Retina (tissue), 1 donor: ENCODE measurements at regions not wholly inside any gene's neighbourhood (a gene's known extent, or its start where the extent isn't known, plus 50 kb on each side); places are given as distances from the start of the nearest gene placed in this dataset.

ENCODE experiments used
- DNase-seq: peaks from one replicate; pipeline ENCODE4 v3.0.0-alpha.2; 2016

DNA sequence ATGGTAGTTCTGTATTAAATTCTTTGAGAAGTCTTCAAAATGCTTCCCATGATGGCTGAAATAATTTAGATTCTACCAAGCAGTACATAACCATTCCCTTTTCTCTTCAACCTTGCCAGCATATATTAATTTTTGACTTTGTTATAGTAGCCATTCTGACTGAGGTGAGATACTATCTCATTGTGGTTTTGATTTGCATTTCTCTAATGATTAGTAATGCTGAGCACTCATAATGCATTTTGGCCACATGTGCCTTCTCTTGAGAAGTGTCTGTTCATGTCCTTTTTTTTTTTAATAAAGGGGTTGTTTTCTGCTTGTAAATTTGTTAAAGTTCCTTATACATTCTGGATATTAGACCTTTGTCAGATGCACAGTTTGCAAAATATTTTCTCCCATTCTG, 173.9 kb downstream of the CALCRL start:
- no peak for DNase-seq

DNA sequence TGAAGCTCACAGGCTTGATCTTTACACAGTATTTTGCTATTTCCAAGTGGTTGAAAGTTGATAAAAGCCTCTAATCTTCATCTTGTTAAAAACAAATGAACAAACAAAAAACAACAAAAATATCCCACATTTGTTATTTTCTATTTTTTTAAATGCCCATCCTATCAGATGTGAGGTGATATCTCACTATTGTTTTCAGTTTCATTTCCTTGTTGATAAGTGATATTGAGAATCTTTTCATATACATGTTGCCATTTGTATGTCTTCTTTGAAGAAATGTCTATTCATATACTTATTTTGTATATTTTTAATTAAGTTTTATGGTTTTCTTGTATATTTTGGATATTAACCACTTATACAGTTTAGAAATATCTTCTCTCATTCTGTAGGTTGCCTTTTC, 175.8 kb downstream of the CALCRL start:
- DNase-seq = no peak

DNA sequence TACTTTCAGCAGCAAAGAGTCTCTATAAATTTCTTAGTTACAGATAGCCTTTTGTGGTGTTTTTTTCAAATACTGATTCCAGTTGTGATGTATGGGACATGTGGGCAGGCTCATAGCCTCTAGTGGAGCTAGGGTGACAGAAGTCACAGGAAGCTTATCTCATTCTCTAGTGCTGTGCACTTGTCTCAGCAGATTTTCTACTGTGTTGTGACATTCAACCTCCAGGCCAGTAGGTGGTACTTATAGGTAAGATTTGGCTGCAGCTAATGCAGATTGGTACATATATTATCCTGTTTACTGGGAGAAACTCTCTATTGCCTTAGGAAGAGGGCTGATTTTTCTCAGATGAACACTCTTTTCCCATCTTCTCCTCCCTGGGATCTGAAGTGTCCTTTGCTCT, 176.2 kb downstream of the CALCRL start:
- DNase-seq = no peak

DNA sequence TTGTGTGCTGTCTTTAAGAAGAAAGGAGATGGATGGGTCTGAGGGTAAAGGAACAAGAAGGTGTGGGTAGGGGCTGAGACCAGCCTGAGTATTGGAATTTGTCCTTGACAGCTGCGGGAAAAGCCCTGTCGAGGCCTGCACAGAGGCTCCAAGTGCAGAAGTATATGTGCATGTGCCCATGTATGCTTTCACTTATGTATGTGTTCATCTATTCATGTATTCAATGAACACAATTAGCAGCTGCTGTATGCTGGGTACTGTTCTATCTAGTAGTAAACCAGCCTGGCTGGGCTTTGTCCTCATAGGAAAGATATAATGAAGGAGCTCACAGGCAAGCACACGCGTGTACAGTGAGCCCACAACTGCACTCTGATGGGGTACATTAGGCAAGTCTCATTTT, 181.4 kb downstream of the CALCRL start:
- DNase-seq = no peak

DNA sequence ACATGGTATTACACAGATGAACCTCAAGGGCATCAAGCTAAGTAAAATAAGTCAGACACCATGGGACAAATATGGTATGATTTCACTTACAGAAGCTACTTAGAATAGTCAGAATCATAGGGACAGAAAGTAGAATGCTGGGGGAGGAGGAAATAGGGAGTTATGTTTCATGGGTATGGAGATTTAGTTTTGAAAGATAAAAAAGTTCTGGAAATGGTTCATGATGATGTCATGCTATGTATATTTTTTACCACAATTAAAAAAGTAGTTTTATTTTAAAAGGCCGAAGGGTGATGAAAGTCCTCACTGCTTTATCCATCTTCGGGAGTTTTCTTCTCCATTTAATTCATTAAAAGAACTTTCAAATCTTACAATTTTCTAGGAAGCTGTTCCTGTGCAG, 181.9 kb downstream of the CALCRL start:
- DNase-seq = no peak

DNA sequence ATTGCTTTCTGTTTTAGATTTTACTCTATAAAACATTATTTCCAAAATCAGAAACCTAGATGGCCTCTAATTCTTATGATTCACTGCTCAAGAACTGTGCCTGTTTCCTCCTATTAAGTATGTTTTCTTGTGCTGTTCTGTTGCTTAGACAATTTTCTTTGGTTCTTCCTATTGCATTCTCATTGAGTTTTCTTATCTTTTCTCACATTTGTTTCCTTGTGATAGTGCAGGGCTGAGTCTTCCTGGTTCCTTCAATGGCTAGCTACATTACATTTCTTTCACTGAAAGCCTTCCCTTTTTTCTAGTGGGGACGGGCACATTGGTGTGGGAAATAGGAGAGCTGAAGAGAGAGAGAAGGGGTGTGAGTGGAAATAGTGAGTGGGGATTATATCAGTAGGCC, 183.4 kb downstream of the CALCRL start:
- no peak for DNase-seq

DNA sequence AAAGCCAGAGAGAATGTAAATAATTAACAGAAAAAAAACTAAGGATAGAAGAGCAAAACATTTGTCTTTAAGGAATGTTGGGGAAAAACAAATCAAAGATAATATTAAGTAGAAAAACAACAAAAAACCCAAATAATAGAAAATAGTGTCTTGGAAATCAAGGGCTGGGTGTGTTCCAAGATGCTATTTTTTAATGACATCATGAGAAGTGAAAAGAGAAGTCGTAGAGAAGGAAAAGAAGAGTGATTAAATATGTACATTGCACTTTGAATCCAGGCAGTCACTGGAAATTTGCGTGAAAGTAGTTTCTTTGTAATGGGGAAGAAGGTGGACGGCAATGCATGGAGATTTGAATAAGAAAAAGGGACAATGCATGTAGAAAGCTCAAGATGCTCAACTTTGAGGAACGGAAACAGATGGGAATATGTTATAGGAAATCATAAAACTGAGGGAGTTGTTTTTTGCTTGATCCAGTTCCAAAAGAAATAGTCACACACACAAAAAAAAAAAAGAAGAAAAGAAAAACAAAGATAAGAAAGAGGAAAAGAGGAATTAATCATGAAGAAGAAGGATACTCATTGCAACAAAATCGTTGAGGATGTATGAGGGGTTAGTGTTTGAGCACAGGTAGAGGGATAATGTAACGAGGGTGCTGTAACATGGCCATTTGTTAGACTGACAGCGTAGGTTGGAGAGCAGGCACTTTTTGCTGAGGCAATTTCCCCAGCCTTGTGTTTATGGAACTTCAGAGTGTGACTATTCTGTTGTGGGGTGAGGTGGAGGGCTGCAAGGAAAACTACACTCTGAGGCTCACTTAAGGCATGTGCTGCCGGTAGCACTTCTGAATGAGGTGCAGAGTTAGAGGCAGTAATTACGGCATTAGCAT, 184.1 kb downstream of the CALCRL start:
- DNase-seq = no peak

DNA sequence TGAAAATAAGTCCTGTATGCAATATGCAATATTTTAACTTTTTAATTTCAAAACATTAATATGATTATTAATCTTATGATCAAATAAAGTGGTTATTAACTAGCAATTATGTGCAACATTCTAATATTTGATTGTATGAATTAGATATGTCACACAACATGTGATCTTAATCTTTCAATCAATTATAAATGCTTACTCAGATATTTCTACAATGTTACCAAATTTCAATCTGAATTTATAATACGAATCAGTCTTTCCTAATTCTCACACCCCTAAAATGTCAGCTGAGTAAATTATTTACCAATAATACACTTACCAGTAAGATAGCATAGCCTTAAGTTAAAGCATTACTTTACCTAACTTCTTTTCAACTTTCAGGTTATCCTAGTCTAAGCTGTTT, 186.3 kb downstream of the CALCRL start:
- no peak for DNase-seq

DNA sequence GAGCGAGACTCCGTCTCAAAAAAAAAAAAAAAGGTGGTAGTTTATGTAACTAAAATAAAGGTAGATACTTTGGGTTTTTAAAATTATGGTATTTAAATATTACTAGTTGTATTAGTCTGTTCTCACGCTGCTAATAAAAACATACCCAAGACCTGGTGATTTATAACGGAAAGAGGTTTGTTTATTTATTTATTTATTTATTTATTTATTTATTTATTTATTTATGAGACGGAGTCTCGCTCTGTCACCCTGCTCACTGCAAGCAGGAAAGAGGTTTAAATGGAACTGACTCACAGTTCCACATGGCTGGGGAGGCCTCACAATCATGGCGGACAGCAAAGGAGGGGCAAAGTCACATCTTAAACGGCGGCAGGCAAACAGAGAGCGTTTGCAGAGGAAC, 196.0 kb downstream of the CALCRL start:
- no peak for DNase-seq

DNA sequence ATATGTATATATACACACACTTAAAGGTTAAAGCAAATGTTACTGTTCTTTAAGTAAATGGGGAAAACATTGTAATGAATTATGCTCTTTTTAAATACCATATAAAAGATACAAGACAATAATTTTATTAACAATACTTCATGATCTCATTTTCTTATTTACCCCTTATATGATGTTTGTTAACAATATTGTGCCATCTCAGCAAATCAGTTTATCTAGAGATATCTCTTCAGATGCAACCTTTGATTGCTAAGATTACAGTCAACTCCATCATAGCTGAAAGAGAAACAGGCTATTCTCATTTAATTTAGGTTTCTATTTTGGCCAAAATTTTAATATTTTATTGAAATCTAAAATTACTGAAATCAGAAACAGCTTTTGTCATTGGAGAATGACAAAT, 197.9 kb downstream of the CALCRL start:
- no peak for DNase-seq

DNA sequence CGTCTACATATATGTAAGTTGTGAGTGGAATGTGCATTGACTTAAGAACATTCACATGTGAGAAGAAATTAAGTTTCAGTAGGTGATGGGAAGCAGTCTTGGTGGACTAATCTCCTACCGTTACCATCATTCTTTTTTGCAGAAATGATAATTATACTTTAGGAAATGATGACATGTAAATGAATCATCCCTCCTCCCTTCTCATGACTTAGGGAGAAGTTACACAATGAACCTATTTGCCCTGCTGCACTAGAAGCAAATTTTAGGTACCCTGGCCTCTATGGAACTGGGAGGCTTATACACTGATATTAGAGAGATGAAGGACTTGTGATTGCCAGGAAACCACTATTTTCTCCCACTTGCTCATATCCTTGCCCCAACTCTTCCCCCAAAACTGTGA, 214.2 kb downstream of the CALCRL start:
- DNase-seq = no peak

DNA sequence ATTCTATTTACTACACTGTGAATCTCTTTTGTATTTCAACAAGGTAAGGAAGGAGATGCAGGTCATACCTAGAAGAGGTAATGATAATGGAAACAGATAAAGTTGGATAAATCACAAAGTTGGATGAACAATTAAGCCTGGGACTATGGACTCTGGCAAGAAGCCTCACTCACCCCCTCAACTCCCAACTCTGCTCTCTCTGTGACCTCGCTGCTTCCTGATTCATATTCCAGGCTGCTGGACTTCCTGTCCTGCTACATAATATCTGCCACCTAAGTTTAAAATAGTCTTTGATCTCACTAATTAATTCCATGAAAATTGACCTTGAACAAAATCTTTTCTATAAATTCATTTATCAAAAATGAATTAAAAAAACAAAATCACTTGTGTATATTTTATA, 215.3 kb downstream of the CALCRL start:
- no peak for DNase-seq

DNA sequence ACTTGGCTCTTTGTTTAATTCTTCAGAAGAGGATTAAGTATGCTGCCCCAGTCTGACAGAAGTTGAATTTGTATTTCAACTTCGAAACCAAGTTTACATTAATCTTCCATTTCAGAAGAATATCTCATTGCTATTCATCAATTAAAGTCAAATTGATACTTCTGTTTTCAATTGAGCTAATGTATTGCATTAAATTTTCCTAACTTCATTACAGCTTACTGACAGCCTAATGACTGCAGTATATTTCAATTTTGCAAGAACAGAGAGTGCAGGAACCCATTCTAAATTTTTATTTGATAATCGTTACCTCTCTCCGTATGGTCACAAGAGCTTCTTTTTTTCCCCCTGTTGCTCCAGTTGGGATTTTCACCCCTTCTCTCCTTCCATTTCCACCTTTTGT, 218.0 kb downstream of the CALCRL start:
- no peak for DNase-seq

DNA sequence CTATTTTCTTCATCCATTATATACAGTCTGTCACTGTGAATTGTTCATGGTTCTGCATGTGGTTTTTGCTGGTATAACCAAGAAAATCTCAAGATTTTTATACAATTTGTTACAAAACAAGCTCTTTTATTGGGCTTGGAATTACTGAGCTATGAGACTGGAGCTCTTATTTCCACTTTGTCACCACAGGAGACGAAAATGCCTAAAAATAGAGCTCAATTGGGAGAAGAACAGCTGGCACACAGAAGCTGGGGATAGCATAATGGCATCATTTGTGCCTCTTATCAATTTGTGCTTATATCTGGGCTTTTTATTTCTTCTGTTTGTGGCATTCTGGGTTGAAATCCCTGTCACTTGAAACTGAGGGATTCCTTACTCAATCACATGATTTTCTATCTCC, 219.1 kb downstream of the CALCRL start:
- no peak for DNase-seq

DNA sequence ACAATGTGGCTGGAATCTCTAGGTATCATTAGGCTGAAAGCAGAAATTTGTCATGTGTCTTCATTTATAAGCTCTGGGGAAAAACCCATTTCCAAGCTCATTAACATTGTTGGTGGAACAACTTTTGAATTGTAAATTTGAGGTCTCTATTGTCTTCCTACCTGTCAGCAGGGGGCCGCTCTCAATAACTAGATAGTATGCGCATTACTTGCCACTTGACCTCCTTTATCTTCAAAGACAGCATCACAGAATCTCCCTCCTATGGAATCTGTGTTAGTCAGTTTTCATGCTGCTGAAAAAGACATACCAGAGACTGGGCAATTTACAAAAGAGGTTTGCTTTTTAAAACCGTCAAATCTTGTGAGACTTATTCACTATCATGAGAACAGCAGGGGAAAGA, 223.1 kb downstream of the CALCRL start:
- DNase-seq = peak; percentile 9

DNA sequence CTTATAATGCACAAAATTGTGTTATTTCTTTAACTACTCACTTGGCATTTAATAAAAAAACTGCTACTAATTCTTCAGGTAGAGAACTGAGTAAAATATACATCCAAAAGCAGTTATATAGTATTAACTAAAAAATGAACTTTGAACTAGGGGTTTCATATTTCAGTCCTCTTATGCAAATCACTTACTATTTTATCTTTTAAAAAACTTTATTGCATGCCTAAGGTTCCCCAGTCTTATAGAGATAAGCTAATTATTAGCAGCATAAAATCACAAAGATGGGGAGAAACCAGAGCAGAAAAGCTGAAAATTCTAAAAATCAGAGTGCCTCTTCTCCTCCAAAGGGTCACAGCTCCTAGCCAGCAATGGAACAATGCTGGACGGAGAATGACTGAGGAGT, 228.0 kb downstream of the CALCRL start:
- DNase-seq = no peak

DNA sequence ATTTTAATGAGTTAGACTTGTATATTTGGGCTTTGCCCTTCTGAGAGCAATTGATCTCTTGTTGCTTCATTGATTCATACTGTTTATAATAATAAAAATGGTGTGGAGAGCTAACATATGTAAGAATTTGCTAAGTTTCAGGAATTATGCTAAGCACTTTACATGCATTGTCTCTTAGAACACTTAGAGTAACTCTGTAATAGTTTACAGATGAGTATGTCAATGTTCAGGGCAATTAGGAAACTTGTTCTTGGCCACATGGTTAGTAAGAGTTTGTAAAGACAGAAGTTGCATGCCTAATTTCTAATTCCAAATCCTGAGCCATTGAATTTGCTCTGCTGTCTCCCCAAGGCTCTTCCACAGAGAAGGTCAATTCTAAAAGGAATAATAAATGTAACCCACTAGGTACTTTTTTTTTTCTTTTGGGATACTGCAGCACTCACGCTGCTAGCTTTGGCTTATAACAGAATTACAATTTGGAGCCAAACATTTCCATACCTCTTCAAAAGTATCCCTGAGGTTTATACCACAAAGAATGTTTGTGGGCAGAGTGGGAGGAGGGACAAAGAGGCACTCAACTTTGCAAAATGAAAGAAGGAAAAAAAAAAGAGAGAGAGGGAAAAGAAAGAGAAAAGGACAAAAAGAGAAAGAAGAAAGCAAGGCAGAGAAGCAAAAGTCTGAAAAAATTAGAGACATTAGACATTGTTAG, 232.4 kb downstream of the CALCRL start:
- no peak for DNase-seq

DNA sequence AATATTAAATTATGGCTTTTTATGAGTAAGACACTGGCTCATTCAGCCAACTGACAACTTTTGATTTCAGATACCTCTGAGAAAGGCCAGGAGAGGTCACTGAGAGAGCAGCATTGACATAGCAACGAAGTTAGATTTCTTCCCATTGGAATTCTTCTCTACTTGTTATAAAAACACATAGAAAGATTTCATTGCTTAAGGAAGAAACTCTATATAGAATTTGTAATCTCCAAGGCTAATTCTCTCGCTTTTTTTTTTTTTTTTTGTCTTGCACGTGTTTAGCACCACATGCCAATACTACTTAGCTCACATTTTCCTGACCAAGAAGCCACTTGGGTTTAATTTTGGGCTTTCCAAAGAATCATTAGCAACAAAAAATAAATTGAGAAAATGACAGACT, 233.7 kb downstream of the CALCRL start:
- no peak for DNase-seq

DNA sequence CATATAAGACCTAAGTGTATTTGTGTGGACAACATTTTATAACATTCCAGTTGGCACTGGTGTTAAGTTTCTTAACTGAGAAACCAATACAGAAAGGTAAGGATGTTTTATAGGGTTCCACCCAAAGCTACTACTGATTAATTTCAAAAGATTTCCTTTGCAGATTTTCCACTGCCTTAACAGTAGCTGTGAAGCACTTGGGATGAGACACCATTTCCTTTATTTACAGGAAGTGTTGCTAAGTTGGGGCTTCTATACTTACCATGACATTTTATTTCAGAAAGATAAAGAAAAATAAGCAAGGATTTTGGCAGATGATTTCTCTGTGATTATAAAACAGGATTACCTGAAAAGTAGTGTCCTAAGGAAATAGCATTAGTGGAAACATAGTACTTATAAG, 234.3 kb downstream of the CALCRL start:
- no peak for DNase-seq

DNA sequence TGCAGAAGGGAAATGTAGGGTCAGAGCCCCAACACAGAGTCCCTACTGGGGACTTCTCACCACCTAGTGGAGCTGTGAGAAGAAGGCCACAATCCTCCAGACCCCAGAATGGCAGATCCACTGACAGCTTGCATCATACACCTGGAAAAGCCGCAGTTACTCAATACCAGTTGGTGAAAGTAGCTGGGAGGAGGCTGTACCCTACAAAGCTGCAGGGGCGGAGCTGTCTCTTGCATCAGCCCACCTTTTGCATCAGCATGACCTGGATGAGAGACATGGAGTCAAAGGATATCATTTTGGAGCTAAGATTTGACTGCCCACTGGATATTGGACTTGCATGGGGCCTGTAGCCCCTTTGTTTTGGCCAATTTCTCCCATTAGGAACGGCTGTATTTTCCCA, 237.3 kb downstream of the CALCRL start:
- DNase-seq = no peak

DNA sequence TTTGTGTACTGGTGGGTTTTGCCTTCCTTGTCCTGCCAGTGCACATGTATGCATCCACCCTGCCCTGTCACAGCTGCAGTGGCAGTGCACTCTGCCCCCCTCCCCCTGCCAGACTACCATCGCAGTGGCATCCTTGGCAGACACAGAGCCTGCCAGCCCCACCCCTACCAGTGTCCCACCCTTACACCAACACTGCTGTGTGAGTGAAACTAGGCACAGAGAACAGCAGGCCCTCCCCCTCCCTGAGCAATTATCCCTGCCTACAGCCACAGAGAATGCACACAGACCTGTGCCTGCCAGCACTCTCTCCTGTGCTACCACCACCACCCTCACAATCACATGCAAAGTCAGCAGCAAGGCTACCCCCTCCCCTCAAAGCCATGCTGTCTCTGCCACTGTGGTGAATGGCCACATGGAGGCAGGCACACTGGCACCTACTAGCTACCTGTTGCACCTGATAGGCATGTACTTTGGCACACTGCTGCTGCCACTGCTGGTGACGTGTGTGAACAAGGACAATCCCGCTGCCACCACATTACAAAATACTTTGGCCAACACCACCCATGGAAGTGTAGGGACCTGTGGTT, 239.8 kb downstream of the CALCRL start:
- no peak for DNase-seq

DNA sequence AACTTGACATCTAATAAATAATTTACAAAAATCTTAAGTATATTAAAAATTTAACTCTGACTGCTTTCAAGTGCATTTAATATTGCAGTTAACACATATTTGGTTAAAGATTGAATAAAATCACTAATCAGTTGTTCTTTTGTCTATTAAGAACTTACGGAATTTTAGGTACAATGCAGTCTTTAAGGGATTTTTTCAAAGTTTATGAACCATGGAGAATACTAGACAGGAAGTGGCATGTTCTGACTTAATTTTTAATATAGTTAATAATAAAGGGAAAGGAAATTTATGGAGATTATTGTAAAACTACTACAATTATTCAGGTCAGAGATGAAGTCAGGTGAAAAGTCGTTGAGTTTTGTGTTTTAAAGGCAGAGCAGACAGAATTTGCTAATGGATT, 240.9 kb downstream of the CALCRL start:
- DNase-seq = no peak

DNA sequence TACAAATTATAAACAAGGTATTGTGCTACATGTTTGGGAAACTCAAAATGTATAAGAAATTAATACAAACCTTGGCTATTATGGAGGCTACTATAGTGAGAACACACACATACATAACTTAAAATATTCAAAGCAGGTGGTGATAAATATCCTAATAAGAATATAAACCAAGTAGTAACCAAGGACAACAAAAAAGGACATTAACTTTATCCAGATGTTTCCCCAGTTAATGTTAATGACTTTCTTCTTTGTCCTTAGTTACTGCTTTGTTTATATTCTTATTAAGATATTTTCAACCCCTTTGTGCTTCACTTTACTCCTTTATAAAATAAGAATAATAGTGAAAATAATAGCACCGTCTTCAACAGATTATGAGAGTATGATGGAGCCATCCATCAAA, 241.6 kb downstream of the CALCRL start:
- no peak for DNase-seq

DNA sequence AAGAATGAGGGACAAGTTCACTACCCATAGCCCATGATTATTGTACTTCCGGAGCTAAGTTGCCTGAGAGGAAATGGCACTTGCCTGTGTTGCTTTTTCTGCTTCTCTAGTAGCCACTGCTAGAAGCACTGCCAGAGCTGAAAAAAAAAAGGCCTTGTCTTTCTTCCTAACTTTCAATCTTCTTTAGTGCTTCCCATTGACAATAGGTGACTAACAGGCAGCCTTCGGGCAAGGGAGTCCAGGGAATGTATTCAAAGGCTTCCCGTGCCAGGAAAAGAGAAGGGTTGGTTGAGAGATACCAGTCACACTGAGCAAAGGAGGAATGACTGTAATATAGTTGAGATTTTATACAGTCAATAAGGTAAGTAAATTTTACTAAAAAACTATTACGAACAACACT, 242.0 kb downstream of the CALCRL start:
- DNase-seq = no peak
